Mesodermal cell (in vitro differentiated cells): ENCODE measurements at regions not wholly inside any gene's neighbourhood (a gene's known extent, or its start where the extent isn't known, plus 50 kb on each side); places are given as distances from the start of the nearest gene placed in this dataset.

Experiments used
- H3K27ac ChIP-seq: 2 replicates; pipeline ENCODE4 v1.7.0; 2013; ENCODE audit warnings: mild to moderate bottlenecking, low read depth, low read length, moderate library complexity; ENCODE audit not compliant: severe bottlenecking
- H3K36me3 ChIP-seq: 2 replicates; pipeline ENCODE4 v1.7.1; 2013; ENCODE audit warnings: mild to moderate bottlenecking, low read length, moderate library complexity; ENCODE audit not compliant: control insufficient read depth, insufficient read depth
- H3K4me1 ChIP-seq: one replicate; pipeline ENCODE4 v1.7.1; 2013; ENCODE audit warnings: mild to moderate bottlenecking, low read length; ENCODE audit not compliant: insufficient read depth, control insufficient read depth, poor library complexity, severe bottlenecking
- H3K4me3 ChIP-seq: 2 replicates; pipeline ENCODE4 v1.7.0; 2013; ENCODE audit warnings: low read length, control low read depth, mild to moderate bottlenecking; ENCODE audit not compliant: insufficient read depth, poor library complexity, severe bottlenecking; ENCODE audit errors: extremely low read depth
- H3K9me3 ChIP-seq: 2 replicates; pipeline ENCODE4 v1.7.1; 2013; ENCODE audit warnings: mild to moderate bottlenecking, low read length, moderate library complexity; ENCODE audit not compliant: control insufficient read depth
- WGBS, 2 experiments: methylation state at CpG; one replicate each; pipeline ENCODE4 v1.1.5; 2013; ENCODE audit warnings: missing lambda C conversion rate in 2 of 2; ENCODE audit not compliant: insufficient coverage in 2 of 2; 5-methylcytosine and 5-hydroxymethylcytosine counted together

DNA sequence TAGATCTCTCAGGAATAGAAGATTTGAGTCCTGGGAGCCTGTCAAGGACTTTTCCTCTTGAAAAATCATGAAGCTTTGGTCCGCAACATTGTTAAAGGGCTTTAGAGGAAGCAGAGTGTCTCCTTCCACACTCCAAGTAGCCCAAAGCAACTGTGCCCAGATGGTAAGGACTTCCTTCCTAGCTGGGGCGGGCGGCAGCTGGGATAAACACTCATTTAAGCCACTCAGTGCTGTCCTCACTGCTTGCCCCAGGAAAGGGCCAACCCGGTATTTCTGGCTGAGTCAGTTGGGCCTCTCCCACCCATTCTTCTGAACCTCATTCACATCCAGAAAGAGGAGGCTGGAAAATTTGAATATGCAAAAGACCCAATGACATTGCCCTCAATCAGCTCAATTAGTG is 144.3 kb downstream of the CHIC2 start:
- 46% methylated on average over 3 of the region's 4 CpGs; no CpG with 5 or more reads in 1 of the 2 experiments for WGBS, 2 experiments
- no peak overlapping the region for H3K4me3 ChIP-seq
- no peaks in the 10 kb centered on the region for H3K9me3 ChIP-seq
- peak overlapping the region; percentile 3 for H3K27ac ChIP-seq
- H3K4me1 ChIP-seq = peaks cover 25% of the 10 kb centered on the region
- H3K36me3 ChIP-seq = no peaks in the 10 kb centered on the region

- Histone ChIP-seq H3K4me1 (peaks cover 30% of the 10 kb centered on the region), H3K36me3 (no peaks in the 10 kb centered on the region), H3K9me3 (no peaks in the 10 kb centered on the region), H3K27ac (no peak overlapping the region), H3K4me3 (no peak overlapping the region)
- WGBS, 2 experiments = 69 to 77% methylated on average over 2 of the region's 2 CpGs
Observed at GRCh38 chr4:53919535-53919934, 144.9 kb downstream of the CHIC2 start.

DNA sequence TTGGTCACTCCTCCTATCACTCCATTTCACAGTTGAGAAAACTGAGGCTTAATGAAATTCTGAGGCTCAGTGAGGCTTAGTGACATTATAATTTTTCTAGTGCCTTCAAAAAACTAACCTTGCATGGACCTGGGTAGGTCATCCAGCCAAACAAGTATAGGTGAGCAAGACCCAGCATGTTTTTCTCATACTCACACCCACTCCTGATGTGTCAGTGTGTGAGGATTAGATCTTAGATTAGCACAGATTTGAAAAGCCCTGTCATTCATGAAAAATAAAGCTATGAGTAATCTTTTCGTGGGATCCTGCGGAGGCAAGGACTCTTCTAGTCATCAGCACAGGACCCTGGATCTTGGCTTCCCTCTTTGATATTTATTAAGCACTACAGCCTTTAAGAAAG is 146.7 kb downstream of the CHIC2 start:
- no peaks in the 10 kb centered on the region for H3K9me3 ChIP-seq
- no peaks in the 10 kb centered on the region for H3K36me3 ChIP-seq
- H3K4me3 ChIP-seq = no peak overlapping the region
- peaks cover 38% of the 10 kb centered on the region for H3K4me1 ChIP-seq
- no peak overlapping the region for H3K27ac ChIP-seq
- whole genome bisulfite sequencing, 2 experiments = 0 to 40% methylated on average over 1 to 2 of the region's 2 CpGs

DNA sequence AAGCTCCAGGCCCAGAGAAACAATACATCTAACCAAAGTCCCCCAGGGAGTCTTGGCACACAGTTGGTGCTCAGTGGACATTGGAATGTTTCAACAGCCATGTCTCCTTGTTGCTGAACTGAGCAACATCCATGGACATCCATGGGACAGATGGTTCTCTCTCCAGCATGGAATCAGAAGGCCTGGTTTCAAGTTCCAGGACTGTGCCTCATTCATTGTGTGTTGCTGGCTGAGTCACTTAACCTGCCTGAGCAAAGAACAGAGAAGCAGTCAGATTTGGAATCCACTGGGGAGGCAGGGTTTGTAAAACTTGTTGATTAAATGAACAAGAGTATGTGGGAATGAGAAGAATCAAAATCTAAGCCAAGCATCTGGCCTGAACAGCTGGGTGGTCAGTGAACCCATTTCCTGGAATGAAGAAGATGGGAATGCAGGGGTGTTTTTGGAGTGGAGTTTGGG is 147.9 kb downstream of the CHIC2 start:
- Histone ChIP-seq H3K27ac (no peak overlapping the region), H3K4me1 (peaks cover 38% of the 10 kb centered on the region), H3K36me3 (no peaks in the 10 kb centered on the region), H3K4me3 (no peak overlapping the region), H3K9me3 (no peaks in the 10 kb centered on the region)

GRCh38 chr4:53914313-53915016 is 149.9 kb downstream of the CHIC2 start:
- H3K27ac ChIP-seq = peak overlapping the region; percentile 51
- H3K36me3 ChIP-seq = no peaks in the 10 kb centered on the region
- no peak overlapping the region for H3K4me3 ChIP-seq
- no peaks in the 10 kb centered on the region for H3K9me3 ChIP-seq
- 86 to 89% methylated on average over 1 of the region's 4 CpGs for WGBS, 2 experiments
- peaks cover 34% of the 10 kb centered on the region for H3K4me1 ChIP-seq

DNA sequence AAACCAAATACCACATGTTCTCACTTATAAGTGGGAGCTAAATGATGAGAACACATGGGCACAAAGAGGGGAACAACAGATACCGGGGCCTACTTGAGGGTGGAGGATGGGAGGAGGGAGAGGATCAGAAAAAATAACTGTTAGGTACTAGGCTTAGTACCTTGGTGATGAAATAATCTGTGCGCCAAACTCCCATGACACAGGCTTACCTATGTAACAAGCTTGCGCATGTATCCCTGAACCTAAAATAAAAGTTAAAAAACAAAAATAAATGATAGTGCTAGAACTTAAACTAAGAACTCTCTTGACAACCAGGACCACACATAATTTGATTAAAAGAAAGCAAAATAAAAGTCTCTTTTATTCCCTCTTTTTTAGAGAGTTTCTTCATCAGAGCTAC is 150.6 kb downstream of the CHIC2 start:
- H3K36me3 ChIP-seq = no peaks in the 10 kb centered on the region
- 100% methylated on average over 1 of the region's 3 CpGs for WGBS, 2 experiments
- H3K27ac ChIP-seq = no peak overlapping the region
- H3K4me3 ChIP-seq = no peak overlapping the region
- H3K4me1 ChIP-seq = peaks cover 38% of the 10 kb centered on the region
- H3K9me3 ChIP-seq = no peaks in the 10 kb centered on the region

- peaks cover 37% of the 10 kb centered on the region for H3K4me1 ChIP-seq
Observed at GRCh38 chr4:53912766-53913497, 151.5 kb downstream of the CHIC2 start.

DNA sequence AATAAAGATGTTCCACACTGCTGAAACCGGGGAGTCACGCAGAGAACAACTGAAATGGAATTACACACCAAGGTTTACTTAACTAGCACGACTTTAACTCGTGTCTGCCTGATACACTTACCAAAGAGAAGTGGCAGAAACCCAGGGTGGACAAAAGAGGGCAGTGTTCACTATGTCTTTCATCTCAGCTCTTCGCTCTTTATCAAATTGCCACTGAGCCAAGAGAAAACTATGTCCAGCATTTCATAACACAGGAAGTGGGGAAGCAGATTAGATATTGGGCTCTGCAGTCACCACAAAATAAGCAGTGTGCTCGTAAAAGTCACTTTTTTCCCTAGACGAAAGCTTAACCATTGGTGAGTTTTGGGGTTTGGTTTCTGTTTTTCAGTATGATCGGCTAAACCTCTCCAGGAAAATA is 155.7 kb downstream of the CHIC2 start:
- peak overlapping the region; percentile 72 for H3K27ac ChIP-seq
- no peaks in the 10 kb centered on the region for H3K36me3 ChIP-seq
- WGBS, 2 experiments = 10% methylated on average over 4 to 6 of the region's 8 CpGs
- H3K4me3 ChIP-seq = no peak overlapping the region
- H3K4me1 ChIP-seq = peaks cover 35% of the 10 kb centered on the region
- H3K9me3 ChIP-seq = no peaks in the 10 kb centered on the region

More at GRCh38 chr4:53912766-53913497, 151.5 kb downstream of the CHIC2 start:
- Histone ChIP-seq H3K36me3 (no peaks in the 10 kb centered on the region), H3K9me3 (no peaks in the 10 kb centered on the region), H3K4me3 (no peak overlapping the region), H3K27ac (no peak overlapping the region)
- WGBS, 2 experiments = 92 to 100% methylated on average over 3 of the region's 5 CpGs

DNA sequence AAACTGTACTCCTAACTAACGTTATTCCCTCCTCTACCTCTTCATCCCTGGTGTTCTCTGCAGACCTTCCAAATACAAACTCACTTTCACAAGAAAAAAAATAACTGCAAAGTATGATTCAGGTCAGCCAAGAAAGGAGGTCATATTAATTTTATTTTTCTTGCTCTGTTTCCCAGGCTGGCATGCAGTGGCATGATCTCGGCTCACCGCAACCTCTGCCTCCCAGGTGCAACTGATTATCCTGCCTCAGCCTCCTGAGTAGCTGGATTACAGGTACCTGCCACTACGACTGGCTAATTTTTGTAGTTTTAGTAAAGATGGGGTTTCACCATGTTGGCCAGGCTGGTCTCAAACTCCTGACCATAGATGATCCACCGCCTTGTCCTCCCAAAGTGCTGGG is 156.6 kb downstream of the CHIC2 start:
- 85 to 88% methylated on average over 4 of the region's 5 CpGs for WGBS, 2 experiments
- H3K4me1 ChIP-seq = peaks cover 35% of the 10 kb centered on the region
- no peak overlapping the region for H3K4me3 ChIP-seq
- no peaks in the 10 kb centered on the region for H3K9me3 ChIP-seq
- H3K36me3 ChIP-seq = no peaks in the 10 kb centered on the region
- H3K27ac ChIP-seq = no peak overlapping the region

- Histone ChIP-seq H3K4me1 (peaks cover 35% of the 10 kb centered on the region), H3K36me3 (no peaks in the 10 kb centered on the region), H3K27ac (peak overlapping the region; percentile 7), H3K4me3 (no peak overlapping the region), H3K9me3 (no peaks in the 10 kb centered on the region)
- 80 to 83% methylated on average over 1 to 2 of the region's 6 CpGs for WGBS, 2 experiments
Observed at GRCh38 chr4:53906606-53907190, 157.7 kb downstream of the CHIC2 start.
